ENCODE measurements at regions not wholly inside any gene's neighbourhood (a gene's known extent, or its start where the extent isn't known, plus 50 kb on each side); places are given as distances from the start of the nearest gene placed in this dataset.
A peak's percentile ranks its signal among the peaks of the same experiment; 100 is the strongest.

- Histone ChIP-seq H2AFZ (ENCODE audit: low read depth) (no peak overlapping the region), H3K36me3 (replicated peaks in 1 of 2; ENCODE audit: control insufficient read depth in 1 of 2, insufficient read depth in 2 of 2, low read length in 1 of 2) (no peaks in the 10 kb centered on the region), H3K27me3 (ENCODE audit: insufficient read depth) (no peaks in the 10 kb centered on the region), H3F3A (replicated peaks; ENCODE audit: insufficient read depth) (no peaks in the 10 kb centered on the region), H3K27ac (ENCODE audit: low read depth in 2 of 2, low read length in 1 of 2) (peak overlapping the region in 1 of 2 experiments; percentile 91; a peak in 2 of 4 replicates), H3K79me2 (ENCODE audit: insufficient read depth) (no peaks in the 10 kb centered on the region), H3K9ac (no peak overlapping the region), H3K4me1 (ENCODE audit: control insufficient read depth in 1 of 2, insufficient read depth in 2 of 2, low read depth in 1 of 2, low read length in 1 of 2) (peaks cover 4 to 33% of the 10 kb centered on the region in 2 experiments; a peak in 3 of 4 replicates), H3K4me3 (ENCODE audit: low read depth in 2 of 2, low read length in 1 of 2) (no peak overlapping the region), H3K9me3 (no peaks in the 10 kb centered on the region), H4K20me1 (ENCODE audit: insufficient read depth) (no peaks in the 10 kb centered on the region), H3K9me2 (no peaks in the 10 kb centered on the region), H3K4me2 (no peak overlapping the region)
- no peak for TF ChIP-seq SMC3 (IDR thresholded peaks at IDR 0.05; ENCODE audit: low read depth, low read length)
- no peak for TF ChIP-seq NFIC (IDR thresholded peaks at IDR 0.05; ENCODE audit: borderline replicate concordance)
- no peak for TF ChIP-seq RCOR1 (IDR thresholded peaks at IDR 0.05; ENCODE audit: low read length)
- TF ChIP-seq JUND (IDR thresholded peaks at IDR 0.05), result no peak
- no peak for TF ChIP-seq PBX3 (IDR thresholded peaks at IDR 0.05)
- no peak for TF ChIP-seq CTCF (IDR thresholded peaks at IDR 0.05)
- no peak for TF ChIP-seq EP300 (IDR thresholded peaks at IDR 0.05; ENCODE audit: borderline replicate concordance in 1 of 2, low read depth in 1 of 2, low read length in 1 of 2)
- no peak for TF ChIP-seq FOSL2 (IDR thresholded peaks at IDR 0.05; ENCODE audit: borderline replicate concordance, low read depth)
- no peak for TF ChIP-seq TEAD4 (IDR thresholded peaks at IDR 0.05; ENCODE audit: borderline replicate concordance, insufficient read depth)
- no peak for TF ChIP-seq USF2 (IDR thresholded peaks at IDR 0.05; ENCODE audit: borderline replicate concordance, low read depth, low read length)
- no peak for TF ChIP-seq FOXJ3 (CRISPR knock-in tag; IDR thresholded peaks at IDR 0.05)
- no peak for TF ChIP-seq SIN3A (IDR thresholded peaks at IDR 0.05; ENCODE audit: borderline replicate concordance, low read depth, low read length)
- TF ChIP-seq, protein P1, sequence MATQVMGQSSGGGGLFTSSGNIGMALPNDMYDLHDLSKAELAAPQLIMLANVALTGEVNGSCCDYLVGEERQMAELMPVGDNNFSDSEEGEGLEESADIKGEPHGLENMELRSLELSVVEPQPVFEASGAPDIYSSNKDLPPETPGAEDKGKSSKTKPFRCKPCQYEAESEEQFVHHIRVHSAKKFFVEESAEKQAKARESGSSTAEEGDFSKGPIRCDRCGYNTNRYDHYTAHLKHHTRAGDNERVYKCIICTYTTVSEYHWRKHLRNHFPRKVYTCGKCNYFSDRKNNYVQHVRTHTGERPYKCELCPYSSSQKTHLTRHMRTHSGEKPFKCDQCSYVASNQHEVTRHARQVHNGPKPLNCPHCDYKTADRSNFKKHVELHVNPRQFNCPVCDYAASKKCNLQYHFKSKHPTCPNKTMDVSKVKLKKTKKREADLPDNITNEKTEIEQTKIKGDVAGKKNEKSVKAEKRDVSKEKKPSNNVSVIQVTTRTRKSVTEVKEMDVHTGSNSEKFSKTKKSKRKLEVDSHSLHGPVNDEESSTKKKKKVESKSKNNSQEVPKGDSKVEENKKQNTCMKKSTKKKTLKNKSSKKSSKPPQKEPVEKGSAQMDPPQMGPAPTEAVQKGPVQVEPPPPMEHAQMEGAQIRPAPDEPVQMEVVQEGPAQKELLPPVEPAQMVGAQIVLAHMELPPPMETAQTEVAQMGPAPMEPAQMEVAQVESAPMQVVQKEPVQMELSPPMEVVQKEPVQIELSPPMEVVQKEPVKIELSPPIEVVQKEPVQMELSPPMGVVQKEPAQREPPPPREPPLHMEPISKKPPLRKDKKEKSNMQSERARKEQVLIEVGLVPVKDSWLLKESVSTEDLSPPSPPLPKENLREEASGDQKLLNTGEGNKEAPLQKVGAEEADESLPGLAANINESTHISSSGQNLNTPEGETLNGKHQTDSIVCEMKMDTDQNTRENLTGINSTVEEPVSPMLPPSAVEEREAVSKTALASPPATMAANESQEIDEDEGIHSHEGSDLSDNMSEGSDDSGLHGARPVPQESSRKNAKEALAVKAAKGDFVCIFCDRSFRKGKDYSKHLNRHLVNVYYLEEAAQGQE (IDR thresholded peaks at IDR 0.05; ENCODE audit: low read depth, low read length), result no peak
- no peak for DNase-seq
- 36% methylated on average over 4 of the region's 4 CpGs for WGBS (ENCODE audit: low lambda C conversion rate)
- ChIA-PET POLR2A (no interaction called here), CTCF (interaction anchor here (1.0 to 1.3 kb wide), 3 partner anchors 191 to 325 kb away, joined by 3 read pairs; no protein-coding TSS in a partner anchor)
Observed at GRCh38 chr6:15882345-15882744, 219.5 kb upstream of the DTNBP1 start.
